GM23338 (cell line): ENCODE measurements at regions not wholly inside any gene's neighbourhood (a gene's known extent, or its start where the extent isn't known, plus 50 kb on each side); places are given as distances from the start of the nearest gene placed in this dataset.

Experiments
- ATAC-seq: fragments of 200-7000 bp; cut with Tn5 transposase; 3 replicates; pipeline ENCODE4 v1.9.1; 2020
- DNase-seq: peaks from one replicate; pipeline ENCODE4 v3.0.0-alpha.2; 2015; ENCODE audit warnings: low spot score
- H2AFZ ChIP-seq: fragments of 200-600 bp; sonication (generic); 2 replicates; pipeline ENCODE4 v1.8.0; 2016; ENCODE audit warnings: antibody characterized with exemption, mild to moderate bottlenecking, moderate library complexity
- H3F3A ChIP-seq: fragments of 200-600 bp; sonication (generic); replicated peaks from 2 replicates; pipeline ENCODE4 v1.8.0; 2017; ENCODE audit warnings: antibody characterized with exemption, mixed run types, low read depth
- H3K27ac ChIP-seq: fragments of 200-600 bp; sonication (generic); 2 replicates; pipeline ENCODE4 v1.6.1; 2016; ENCODE audit warnings: low read depth
- H3K27me3 ChIP-seq: fragments of 200-600 bp; sonication (generic); 2 replicates; pipeline ENCODE4 v1.8.0; 2016; ENCODE audit warnings: mild to moderate bottlenecking, mixed run types, moderate library complexity; ENCODE audit not compliant: insufficient read depth
- H3K36me3 ChIP-seq: fragments of 200-600 bp; sonication (generic); 2 replicates; pipeline ENCODE4 v1.8.0; 2016; ENCODE audit warnings: mild to moderate bottlenecking; ENCODE audit not compliant: insufficient read depth
- H3K4me1 ChIP-seq: fragments of 200-600 bp; sonication (generic); 2 replicates; pipeline ENCODE4 v1.8.0; 2016; ENCODE audit warnings: mild to moderate bottlenecking, moderate library complexity; ENCODE audit not compliant: insufficient read depth
- H3K4me2 ChIP-seq: fragments of 200-600 bp; sonication (generic); 2 replicates; pipeline ENCODE4 v1.7.1; 2017; ENCODE audit warnings: mixed run types
- H3K4me3 ChIP-seq: fragments of 200-600 bp; sonication (generic); 2 replicates; pipeline ENCODE4 v1.6.1; 2016; ENCODE audit warnings: mixed run types
- H3K79me2 ChIP-seq: fragments of 200-600 bp; sonication (generic); replicated peaks from 2 replicates; pipeline ENCODE4 v1.8.0; 2017; ENCODE audit warnings: mild to moderate bottlenecking; ENCODE audit not compliant: insufficient read depth
- H3K9me2 ChIP-seq: fragments of 200-600 bp; sonication (generic); 2 replicates; pipeline ENCODE4 v1.8.0; 2017; ENCODE audit not compliant: insufficient read depth
- H4K20me1 ChIP-seq: fragments of 200-600 bp; sonication (generic); replicated peaks from 2 replicates; pipeline ENCODE4 v1.8.0; 2017; ENCODE audit warnings: mild to moderate bottlenecking; ENCODE audit not compliant: insufficient read depth
- H3K27ac Mint-ChIP-seq: 2 replicates; pipeline ENCODE4 v1.8.0; 2020; ENCODE audit warnings: inconsistent platforms, mild to moderate bottlenecking, moderate library complexity, mixed read lengths
- H3K27me3 Mint-ChIP-seq: 3 replicates; pipeline ENCODE4 v1.8.0; 2022; ENCODE audit warnings: low read depth, mild to moderate bottlenecking, moderate library complexity, mixed read lengths, inconsistent platforms; ENCODE audit not compliant: insufficient read depth, poor library complexity
- H3K36me3 Mint-ChIP-seq: 3 replicates; pipeline ENCODE4 v1.8.0; 2021; ENCODE audit warnings: low read depth, mild to moderate bottlenecking, inconsistent platforms, moderate library complexity, mixed read lengths
- H3K4me1 Mint-ChIP-seq: 3 replicates; pipeline ENCODE4 v1.8.0; 2020; ENCODE audit warnings: mild to moderate bottlenecking, inconsistent platforms, mixed read lengths
- H3K4me3 Mint-ChIP-seq: 3 replicates; pipeline ENCODE4 v1.8.0; 2021; ENCODE audit warnings: moderate library complexity, mild to moderate bottlenecking, inconsistent platforms, mixed read lengths
- H3K9me3 Mint-ChIP-seq: 3 replicates; pipeline ENCODE4 v1.8.0; 2020; ENCODE audit warnings: moderate library complexity, mild to moderate bottlenecking, inconsistent platforms, mixed read lengths
- CREB1 ChIP-seq: fragments of 250-450 bp; sonication (Bioruptor Pico); IDR thresholded peaks from 2 replicates; pipeline ENCODE4 v1.5.0; 2020; ENCODE audit warnings: low read depth, mild to moderate bottlenecking, moderate library complexity
- ETS1 ChIP-seq: IDR thresholded peaks from 2 replicates; pipeline ENCODE4 v1.6.1; 2016; ENCODE audit warnings: antibody characterized with exemption
- JUNB ChIP-seq: IDR thresholded peaks from one replicate; pipeline ENCODE4 v1.6.1; 2016; ENCODE audit warnings: antibody characterized with exemption; ENCODE audit not compliant: unreplicated experiment
- NANOG ChIP-seq: IDR thresholded peaks from 2 replicates; pipeline ENCODE4 v1.6.1; 2016; ENCODE audit warnings: antibody characterized with exemption, borderline replicate concordance
- POLR2AphosphoS5 ChIP-seq: IDR thresholded peaks from 2 replicates; pipeline ENCODE4 v1.6.1; 2016; ENCODE audit warnings: antibody characterized with exemption, low read depth
- ZNF114 ChIP-seq: fragments of 250-450 bp; sonication (Bioruptor Pico); IDR thresholded peaks from 2 replicates; pipeline ENCODE4 v1.5.0; 2020; ENCODE audit warnings: mild to moderate bottlenecking, moderate library complexity
- ZNF331 ChIP-seq: fragments of 250-450 bp; sonication (Bioruptor Pico); IDR thresholded peaks from 2 replicates; pipeline ENCODE4 v1.5.0; 2020; ENCODE audit warnings: low read depth, mild to moderate bottlenecking, moderate library complexity
- TF ChIP-seq, protein P1 (sequence below): fragments of 250-450 bp; sonication (Bioruptor Pico); IDR thresholded peaks from 2 replicates; pipeline ENCODE4 v1.5.0; 2020; ENCODE audit warnings: mild to moderate bottlenecking, moderate library complexity

DNA sequence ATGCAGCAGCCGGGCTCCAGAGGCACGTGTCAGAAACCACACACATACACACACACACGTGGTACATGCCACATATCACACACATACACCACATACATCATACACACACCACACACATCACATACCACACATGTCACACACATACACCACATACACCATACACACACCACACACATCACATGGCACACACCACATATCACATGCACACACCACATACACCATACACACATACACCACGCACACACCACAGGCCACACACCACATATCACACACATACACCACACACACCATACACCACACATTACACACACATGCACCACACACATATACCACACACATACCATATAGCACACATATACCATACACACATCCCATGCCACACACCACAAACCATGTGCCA is 97.5 kb upstream of the PRR5 start (continued):
- TF ChIP-seq, protein P1, sequence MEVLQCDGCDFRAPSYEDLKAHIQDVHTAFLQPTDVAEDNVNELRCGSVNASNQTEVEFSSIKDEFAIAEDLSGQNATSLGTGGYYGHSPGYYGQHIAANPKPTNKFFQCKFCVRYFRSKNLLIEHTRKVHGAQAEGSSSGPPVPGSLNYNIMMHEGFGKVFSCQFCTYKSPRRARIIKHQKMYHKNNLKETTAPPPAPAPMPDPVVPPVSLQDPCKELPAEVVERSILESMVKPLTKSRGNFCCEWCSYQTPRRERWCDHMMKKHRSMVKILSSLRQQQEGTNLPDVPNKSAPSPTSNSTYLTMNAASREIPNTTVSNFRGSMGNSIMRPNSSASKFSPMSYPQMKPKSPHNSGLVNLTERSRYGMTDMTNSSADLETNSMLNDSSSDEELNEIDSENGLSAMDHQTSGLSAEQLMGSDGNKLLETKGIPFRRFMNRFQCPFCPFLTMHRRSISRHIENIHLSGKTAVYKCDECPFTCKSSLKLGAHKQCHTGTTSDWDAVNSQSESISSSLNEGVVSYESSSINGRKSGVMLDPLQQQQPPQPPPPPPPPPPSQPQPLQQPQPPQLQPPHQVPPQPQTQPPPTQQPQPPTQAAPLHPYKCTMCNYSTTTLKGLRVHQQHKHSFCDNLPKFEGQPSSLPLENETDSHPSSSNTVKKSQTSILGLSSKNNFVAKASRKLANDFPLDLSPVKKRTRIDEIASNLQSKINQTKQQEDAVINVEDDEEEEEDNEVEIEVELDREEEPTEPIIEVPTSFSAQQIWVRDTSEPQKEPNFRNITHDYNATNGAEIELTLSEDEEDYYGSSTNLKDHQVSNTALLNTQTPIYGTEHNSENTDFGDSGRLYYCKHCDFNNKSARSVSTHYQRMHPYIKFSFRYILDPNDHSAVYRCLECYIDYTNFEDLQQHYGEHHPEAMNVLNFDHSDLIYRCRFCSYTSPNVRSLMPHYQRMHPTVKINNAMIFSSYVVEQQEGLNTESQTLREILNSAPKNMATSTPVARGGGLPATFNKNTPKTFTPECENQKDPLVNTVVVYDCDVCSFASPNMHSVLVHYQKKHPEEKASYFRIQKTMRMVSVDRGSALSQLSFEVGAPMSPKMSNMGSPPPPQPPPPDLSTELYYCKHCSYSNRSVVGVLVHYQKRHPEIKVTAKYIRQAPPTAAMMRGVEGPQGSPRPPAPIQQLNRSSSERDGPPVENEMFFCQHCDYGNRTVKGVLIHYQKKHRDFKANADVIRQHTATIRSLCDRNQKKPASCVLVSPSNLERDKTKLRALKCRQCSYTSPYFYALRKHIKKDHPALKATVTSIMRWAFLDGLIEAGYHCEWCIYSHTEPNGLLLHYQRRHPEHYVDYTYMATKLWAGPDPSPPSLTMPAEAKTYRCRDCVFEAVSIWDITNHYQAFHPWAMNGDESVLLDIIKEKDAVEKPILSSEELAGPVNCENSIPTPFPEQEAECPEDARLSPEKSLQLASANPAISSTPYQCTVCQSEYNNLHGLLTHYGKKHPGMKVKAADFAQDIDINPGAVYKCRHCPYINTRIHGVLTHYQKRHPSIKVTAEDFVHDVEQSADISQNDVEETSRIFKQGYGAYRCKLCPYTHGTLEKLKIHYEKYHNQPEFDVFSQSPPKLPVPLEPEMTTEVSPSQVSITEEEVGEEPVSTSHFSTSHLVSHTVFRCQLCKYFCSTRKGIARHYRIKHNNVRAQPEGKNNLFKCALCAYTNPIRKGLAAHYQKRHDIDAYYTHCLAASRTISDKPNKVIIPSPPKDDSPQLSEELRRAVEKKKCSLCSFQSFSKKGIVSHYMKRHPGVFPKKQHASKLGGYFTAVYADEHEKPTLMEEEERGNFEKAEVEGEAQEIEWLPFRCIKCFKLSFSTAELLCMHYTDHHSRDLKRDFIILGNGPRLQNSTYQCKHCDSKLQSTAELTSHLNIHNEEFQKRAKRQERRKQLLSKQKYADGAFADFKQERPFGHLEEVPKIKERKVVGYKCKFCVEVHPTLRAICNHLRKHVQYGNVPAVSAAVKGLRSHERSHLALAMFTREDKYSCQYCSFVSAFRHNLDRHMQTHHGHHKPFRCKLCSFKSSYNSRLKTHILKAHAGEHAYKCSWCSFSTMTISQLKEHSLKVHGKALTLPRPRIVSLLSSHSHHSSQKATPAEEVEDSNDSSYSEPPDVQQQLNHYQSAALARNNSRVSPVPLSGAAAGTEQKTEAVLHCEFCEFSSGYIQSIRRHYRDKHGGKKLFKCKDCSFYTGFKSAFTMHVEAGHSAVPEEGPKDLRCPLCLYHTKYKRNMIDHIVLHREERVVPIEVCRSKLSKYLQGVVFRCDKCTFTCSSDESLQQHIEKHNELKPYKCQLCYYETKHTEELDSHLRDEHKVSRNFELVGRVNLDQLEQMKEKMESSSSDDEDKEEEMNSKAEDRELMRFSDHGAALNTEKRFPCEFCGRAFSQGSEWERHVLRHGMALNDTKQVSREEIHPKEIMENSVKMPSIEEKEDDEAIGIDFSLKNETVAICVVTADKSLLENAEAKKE (CRISPR knock-in tag) = no peak
- no peak for TF ChIP-seq ZNF114 (CRISPR knock-in tag)
- no peak for TF ChIP-seq CREB1
- TF ChIP-seq POLR2AphosphoS5 = no peak
- no peak for TF ChIP-seq ETS1
- no peak for TF ChIP-seq JUNB
- no peak for TF ChIP-seq NANOG

- Histone ChIP-seq H3K27me3 (no peaks in the 10 kb centered on the region), H3K4me1 (no peaks in the 10 kb centered on the region), H4K20me1 (no peaks in the 10 kb centered on the region), H3K4me3 (no peak overlapping the region), H3K27ac (no peak overlapping the region), H3K4me2 (no peak overlapping the region), H2AFZ (0 out of 2 replicates have a peak overlapping the region, but pooled peaks have one; percentile 10), H3F3A (no peaks in the 10 kb centered on the region), H3K9me2 (no peaks in the 10 kb centered on the region), H3K36me3 (no peaks in the 10 kb centered on the region), H3K79me2 (no peaks in the 10 kb centered on the region)
- no peak overlapping the region for H3K27ac Mint-ChIP-seq
- H3K4me1 Mint-ChIP-seq = no peaks in the 10 kb centered on the region; the same call in 2 of the 3 replicates
- peaks cover 11% of the 10 kb centered on the region for H3K27me3 Mint-ChIP-seq
- no peaks in the 10 kb centered on the region; the same call in 2 of the 3 replicates for H3K9me3 Mint-ChIP-seq
- ATAC-seq = no peak
- TF ChIP-seq ZNF114 (CRISPR knock-in tag) (no peak), POLR2AphosphoS5 (no peak), NANOG (no peak), CREB1 (no peak), JUNB (no peak), ZNF331 (CRISPR knock-in tag) (no peak)
- TF ChIP-seq, protein P1 (CRISPR knock-in tag) = no peak
- no peak for DNase-seq
- H3K36me3 Mint-ChIP-seq = no peaks in the 10 kb centered on the region
- no peak overlapping the region for H3K4me3 Mint-ChIP-seq
Measured at GRCh38 chr22:44603767-44604166, 98.2 kb upstream of the PRR5 start.
